Stimulated activated naive B cell treated with anti-CD40 and anti-IgM and Interleukin-4, amounts not matched to agents 10 μg/mL and 1 μg/mL and 100 μg/mL, for 72 hours (primary cell): ENCODE measurements at regions not wholly inside any gene's neighbourhood (a gene's known extent, or its start where the extent isn't known, plus 50 kb on each side); places are given as distances from the start of the nearest gene placed in this dataset.

Experiments used
- ATAC-seq, 2 donors: fragments of 150-1000 bp; cut with Tn5 transposase; replicated peaks; 2 replicates each; pipeline ENCODE4 v1.10.0; 2021; ENCODE audit warnings: moderate library complexity in 1 of 2
- DNase-seq: peaks from one replicate; pipeline ENCODE4 v3.0.0; 2021
- H3K27ac Mint-ChIP-seq: one replicate; pipeline ENCODE4 v1.8.0; 2022; ENCODE audit warnings: mild to moderate bottlenecking, mixed read lengths
- H3K27me3 Mint-ChIP-seq, 2 donors: one replicate each; pipeline ENCODE4 v1.8.0; 2022; ENCODE audit warnings: mixed read lengths in 2 of 2
- H3K36me3 Mint-ChIP-seq, 2 donors: one replicate each; pipeline ENCODE4 v1.8.0; 2022; ENCODE audit warnings: mixed read lengths in 2 of 2, mild to moderate bottlenecking in 1 of 2
- H3K4me1 Mint-ChIP-seq, 2 donors: one replicate each; pipeline ENCODE4 v1.8.0; 2022; ENCODE audit warnings: mixed read lengths in 2 of 2, mild to moderate bottlenecking in 1 of 2
- H3K4me3 Mint-ChIP-seq, 2 donors: one replicate each; pipeline ENCODE4 v1.8.0; 2022; ENCODE audit warnings: mild to moderate bottlenecking in 2 of 2, mixed read lengths in 2 of 2, moderate library complexity in 1 of 2
- H3K9me3 Mint-ChIP-seq, 2 donors: one replicate each; pipeline ENCODE4 v1.8.0; 2022; ENCODE audit warnings: mixed read lengths in 2 of 2, mild to moderate bottlenecking in 1 of 2

- Mint-ChIP-seq H3K27ac (no peak overlapping the region), H3K9me3 (no peaks in the 10 kb centered on the region), H3K27me3 (peaks cover 17 to 32% of the 10 kb centered on the region in 2 donors)
These were observed 83.4 kb downstream of the RPLP1 start for GRCh38 chr15:69535998-69536397.

GRCh38 chr15:69536726-69537512 lies 84.3 kb downstream of the RPLP1 start:
- Mint-ChIP-seq H3K27ac (no peak overlapping the region), H3K36me3 (no peaks in the 10 kb centered on the region), H3K9me3 (no peaks in the 10 kb centered on the region), H3K4me1 (no peaks in the 10 kb centered on the region), H3K27me3 (peaks cover 20 to 32% of the 10 kb centered on the region in 2 donors), H3K4me3 (no peak overlapping the region)
- DNase-seq (no peak), ATAC-seq (no peak)

More at GRCh38 chr15:69535998-69536397, 83.4 kb downstream of the RPLP1 start:
- H3K36me3 Mint-ChIP-seq: no peaks in the 10 kb centered on the region
- no peak for DNase-seq
- no peak overlapping the region for H3K4me3 Mint-ChIP-seq
- no peaks in the 10 kb centered on the region for H3K4me1 Mint-ChIP-seq
- no peak for ATAC-seq

GRCh38 chr15:69537901-69538300 lies 85.3 kb downstream of the RPLP1 start:
- Mint-ChIP-seq H3K36me3 (no peaks in the 10 kb centered on the region), H3K27ac (peak overlapping the region; percentile 39), H3K27me3 (peaks cover 24 to 29% of the 10 kb centered on the region in 2 donors), H3K4me1 (no peaks in the 10 kb centered on the region), H3K9me3 (no peaks in the 10 kb centered on the region), H3K4me3 (no peak overlapping the region)
- DNase-seq: no peak
- no peak for ATAC-seq

- no peak for ATAC-seq
These were observed 85.8 kb downstream of the RPLP1 start for GRCh38 chr15:69538379-69538778.

GRCh38 chr15:69539345-69539744 lies 86.7 kb downstream of the RPLP1 start:
- Mint-ChIP-seq H3K36me3 (no peaks in the 10 kb centered on the region), H3K27me3 (peaks cover 23 to 26% of the 10 kb centered on the region in 2 donors), H3K9me3 (no peaks in the 10 kb centered on the region), H3K4me3 (no peak overlapping the region), H3K27ac (no peak overlapping the region), H3K4me1 (no peaks in the 10 kb centered on the region)
- DNase-seq (no peak), ATAC-seq (no peak)

More at GRCh38 chr15:69538379-69538778, 85.8 kb downstream of the RPLP1 start:
- no peak for DNase-seq
- Mint-ChIP-seq H3K27me3 (peaks cover 23 to 26% of the 10 kb centered on the region in 2 donors), H3K27ac (no peak overlapping the region), H3K9me3 (no peaks in the 10 kb centered on the region), H3K4me3 (no peak overlapping the region), H3K36me3 (no peaks in the 10 kb centered on the region), H3K4me1 (no peaks in the 10 kb centered on the region)

GRCh38 chr15:69540622-69541021 lies 88.0 kb downstream of the RPLP1 start:
- ATAC-seq: no peak
- H3K4me3 Mint-ChIP-seq: no peak overlapping the region
- H3K27me3 Mint-ChIP-seq: peaks cover 26 to 27% of the 10 kb centered on the region in 2 donors
- H3K4me1 Mint-ChIP-seq: no peaks in the 10 kb centered on the region
- DNase-seq: no peak
- H3K36me3 Mint-ChIP-seq: no peaks in the 10 kb centered on the region
- no peaks in the 10 kb centered on the region for H3K9me3 Mint-ChIP-seq
- H3K27ac Mint-ChIP-seq: no peak overlapping the region

- H3K4me3 Mint-ChIP-seq: no peak overlapping the region
- H3K36me3 Mint-ChIP-seq: no peaks in the 10 kb centered on the region
- H3K27ac Mint-ChIP-seq: no peak overlapping the region
- peaks cover 17 to 22% of the 10 kb centered on the region in 2 donors for H3K27me3 Mint-ChIP-seq
- ATAC-seq: no peak
- no peak for DNase-seq
- H3K9me3 Mint-ChIP-seq: no peaks in the 10 kb centered on the region
- no peaks in the 10 kb centered on the region for H3K4me1 Mint-ChIP-seq
These were observed 89.4 kb downstream of the RPLP1 start for GRCh38 chr15:69542028-69542427.

GRCh38 chr15:69543681-69544364 lies 91.2 kb downstream of the RPLP1 start:
- no peak overlapping the region for H3K27ac Mint-ChIP-seq
- no peaks in the 10 kb centered on the region for H3K36me3 Mint-ChIP-seq
- no peak for ATAC-seq
- peaks cover 14 to 29% of the 10 kb centered on the region in 2 donors for H3K27me3 Mint-ChIP-seq
- DNase-seq: no peak
- no peak overlapping the region for H3K4me3 Mint-ChIP-seq
- no peaks in the 10 kb centered on the region for H3K4me1 Mint-ChIP-seq
- no peaks in the 10 kb centered on the region for H3K9me3 Mint-ChIP-seq

GRCh38 chr15:69544365-69545113 lies 91.9 kb downstream of the RPLP1 start:
- Mint-ChIP-seq H3K9me3 (no peaks in the 10 kb centered on the region), H3K27me3 (peaks cover 20 to 34% of the 10 kb centered on the region in 2 donors), H3K4me1 (no peaks in the 10 kb centered on the region), H3K36me3 (no peaks in the 10 kb centered on the region), H3K4me3 (no peak overlapping the region), H3K27ac (no peak overlapping the region)
- no peak for DNase-seq
- no peak for ATAC-seq

- no peak overlapping the region for H3K27ac Mint-ChIP-seq
- H3K4me1 Mint-ChIP-seq: no peaks in the 10 kb centered on the region
- H3K27me3 Mint-ChIP-seq: peaks cover 27 to 34% of the 10 kb centered on the region in 2 donors
- no peak for DNase-seq
- H3K9me3 Mint-ChIP-seq: peaks cover 2 to 4% of the 10 kb centered on the region in 2 donors
- H3K36me3 Mint-ChIP-seq: no peaks in the 10 kb centered on the region
- H3K4me3 Mint-ChIP-seq: no peak overlapping the region
- no peak for ATAC-seq
These were observed 93.6 kb downstream of the RPLP1 start for GRCh38 chr15:69546182-69546581.

GRCh38 chr15:69548395-69549180 lies 96.0 kb downstream of the RPLP1 start:
- H3K9me3 Mint-ChIP-seq: peaks cover 12 to 15% of the 10 kb centered on the region in 2 donors
- H3K4me3 Mint-ChIP-seq: no peak overlapping the region
- no peak for DNase-seq
- H3K4me1 Mint-ChIP-seq: no peaks in the 10 kb centered on the region
- ATAC-seq: no peak
- no peak overlapping the region for H3K27ac Mint-ChIP-seq
- H3K36me3 Mint-ChIP-seq: no peaks in the 10 kb centered on the region
- peaks cover 30 to 43% of the 10 kb centered on the region in 2 donors for H3K27me3 Mint-ChIP-seq

- H3K4me1 Mint-ChIP-seq: no peaks in the 10 kb centered on the region
- H3K4me3 Mint-ChIP-seq: no peak overlapping the region
- no peak for ATAC-seq
- H3K27ac Mint-ChIP-seq: no peak overlapping the region
- no peaks in the 10 kb centered on the region for H3K36me3 Mint-ChIP-seq
- H3K27me3 Mint-ChIP-seq: peaks cover 25 to 43% of the 10 kb centered on the region in 2 donors
- H3K9me3 Mint-ChIP-seq: peaks cover 12 to 15% of the 10 kb centered on the region in 2 donors
- DNase-seq: no peak
These were observed 98.9 kb downstream of the RPLP1 start for GRCh38 chr15:69551391-69552056.

- no peaks in the 10 kb centered on the region for H3K4me1 Mint-ChIP-seq
- H3K27me3 Mint-ChIP-seq: peaks cover 25 to 43% of the 10 kb centered on the region in 2 donors
- ATAC-seq: no peak
- H3K27ac Mint-ChIP-seq: no peak overlapping the region
- no peak overlapping the region for H3K4me3 Mint-ChIP-seq
- no peak for DNase-seq
- no peaks in the 10 kb centered on the region for H3K36me3 Mint-ChIP-seq
- peaks cover 12 to 15% of the 10 kb centered on the region in 2 donors for H3K9me3 Mint-ChIP-seq
These were observed 99.6 kb downstream of the RPLP1 start for GRCh38 chr15:69552057-69552815.
